HG02840 (cell line): ENCODE measurements at regions not wholly inside any gene's neighbourhood (a gene's known extent, or its start where the extent isn't known, plus 50 kb on each side); places are given as distances from the start of the nearest gene placed in this dataset.

Experiments
- ATAC-seq: cut with Tn5 transposase; IDR thresholded peaks from one replicate; pipeline ENCODE4 v1.9.1; 2021; ENCODE audit warnings: mild to moderate bottlenecking, moderate library complexity, moderate number of reproducible peaks; ENCODE audit not compliant: unreplicated experiment, low FRiP score

- no peak for ATAC-seq
Observed at GRCh38 chr20:40497899-40498691, 190.9 kb downstream of the MAFB start.

DNA sequence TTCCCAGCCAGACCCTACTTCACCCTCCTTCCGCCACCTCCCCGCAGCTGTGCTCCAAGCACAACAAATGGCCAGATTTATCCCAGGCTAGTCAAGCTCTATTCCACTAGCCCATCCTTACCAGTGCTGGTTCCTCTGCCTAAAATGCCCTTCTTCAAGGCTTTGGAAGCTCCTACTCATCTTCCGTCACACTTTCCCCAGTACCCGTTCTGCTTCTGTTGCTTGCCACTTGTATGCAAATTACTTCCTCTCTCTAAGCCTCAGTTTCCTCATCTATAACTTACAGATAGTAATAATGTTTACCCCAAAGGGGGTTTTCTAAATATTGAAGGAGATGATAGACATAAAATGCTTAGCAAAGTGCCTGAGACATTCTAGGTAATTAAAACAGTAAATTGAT lies 193.1 kb downstream of the MAFB start:
- no peak for ATAC-seq

- no peak for ATAC-seq
Observed at GRCh38 chr20:40494248-40494647, 194.8 kb downstream of the MAFB start.

GRCh38 chr20:40493549-40493948 lies 195.5 kb downstream of the MAFB start:
- no peak for ATAC-seq

DNA sequence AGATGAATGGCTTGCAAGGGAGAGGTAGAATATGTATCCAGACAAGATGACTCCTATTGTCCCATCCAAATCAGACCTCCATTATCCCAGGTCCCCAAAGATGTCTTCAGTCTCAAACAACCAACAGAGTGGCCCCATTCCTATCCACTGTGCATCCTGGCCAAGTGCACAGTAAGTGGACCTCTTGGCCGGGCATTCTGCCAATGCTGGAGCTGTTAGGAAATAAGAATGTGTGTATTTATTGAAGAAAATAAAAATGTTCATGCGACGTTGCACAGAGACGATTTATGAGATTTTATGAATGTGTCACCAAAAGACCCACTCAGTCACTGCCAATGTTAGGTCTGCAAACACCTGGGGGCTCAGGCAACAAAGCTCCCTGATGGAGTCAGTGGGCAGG lies 196.0 kb downstream of the MAFB start:
- no peak for ATAC-seq

GRCh38 chr20:40491009-40491590 lies 197.9 kb downstream of the MAFB start:
- no peak for ATAC-seq

DNA sequence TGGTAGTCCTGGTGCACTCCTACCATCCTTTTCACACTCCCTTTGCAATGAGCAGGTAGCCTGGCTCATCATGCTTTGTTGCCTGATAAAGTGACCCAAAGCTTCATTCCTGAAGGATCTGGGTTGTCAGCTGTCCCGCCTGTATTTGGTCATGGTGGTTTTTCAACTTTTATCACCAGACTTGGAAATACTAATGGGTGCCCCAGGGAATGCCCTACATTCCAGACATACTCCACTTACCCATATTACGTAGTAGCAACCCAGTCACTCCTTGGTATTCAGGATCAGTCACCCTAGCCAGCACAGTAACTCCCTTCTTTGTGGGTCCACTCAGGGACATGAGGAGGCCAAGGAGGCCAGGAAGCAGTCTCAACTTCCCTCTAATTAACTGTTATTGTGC lies 199.2 kb downstream of the MAFB start:
- ATAC-seq, result no peak

DNA sequence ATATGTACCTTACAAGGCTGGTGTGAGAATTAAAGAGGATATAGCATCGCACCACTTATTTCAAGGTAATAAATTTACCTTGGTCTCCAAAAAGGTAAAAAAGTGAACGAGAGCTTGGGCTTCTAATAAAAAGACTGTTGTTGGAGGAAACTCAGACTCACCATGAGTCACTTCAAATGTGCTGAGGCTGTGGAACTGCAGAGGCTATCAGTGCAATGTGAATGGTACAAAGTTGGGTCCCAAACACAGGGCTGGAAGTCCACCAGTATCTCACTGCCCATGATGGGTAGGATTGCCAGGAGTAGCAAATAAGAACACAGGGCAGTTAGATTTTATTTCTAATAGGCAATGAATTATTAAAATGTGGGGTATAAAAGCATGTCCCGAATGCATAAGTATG lies 200.6 kb downstream of the MAFB start:
- no peak for ATAC-seq

DNA sequence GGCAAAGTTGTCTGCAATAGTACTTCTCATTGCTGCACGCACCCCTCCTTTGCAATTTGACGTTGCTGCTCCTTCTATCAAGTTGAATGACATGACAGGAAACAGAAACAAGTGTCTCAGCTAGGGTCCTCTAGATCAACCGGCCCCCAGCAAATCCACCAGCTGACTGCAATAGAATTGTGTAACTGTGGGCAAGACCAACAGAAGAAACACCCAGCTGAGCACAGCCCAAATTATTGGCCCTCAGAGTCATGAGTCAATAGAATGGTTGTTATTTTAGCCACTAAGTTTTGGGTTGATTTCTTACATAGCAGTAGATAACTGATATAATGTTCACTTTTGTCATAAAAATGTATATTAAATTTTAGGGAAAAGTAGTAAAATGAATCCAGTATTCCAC lies 202.7 kb downstream of the MAFB start:
- ATAC-seq, result no peak

DNA sequence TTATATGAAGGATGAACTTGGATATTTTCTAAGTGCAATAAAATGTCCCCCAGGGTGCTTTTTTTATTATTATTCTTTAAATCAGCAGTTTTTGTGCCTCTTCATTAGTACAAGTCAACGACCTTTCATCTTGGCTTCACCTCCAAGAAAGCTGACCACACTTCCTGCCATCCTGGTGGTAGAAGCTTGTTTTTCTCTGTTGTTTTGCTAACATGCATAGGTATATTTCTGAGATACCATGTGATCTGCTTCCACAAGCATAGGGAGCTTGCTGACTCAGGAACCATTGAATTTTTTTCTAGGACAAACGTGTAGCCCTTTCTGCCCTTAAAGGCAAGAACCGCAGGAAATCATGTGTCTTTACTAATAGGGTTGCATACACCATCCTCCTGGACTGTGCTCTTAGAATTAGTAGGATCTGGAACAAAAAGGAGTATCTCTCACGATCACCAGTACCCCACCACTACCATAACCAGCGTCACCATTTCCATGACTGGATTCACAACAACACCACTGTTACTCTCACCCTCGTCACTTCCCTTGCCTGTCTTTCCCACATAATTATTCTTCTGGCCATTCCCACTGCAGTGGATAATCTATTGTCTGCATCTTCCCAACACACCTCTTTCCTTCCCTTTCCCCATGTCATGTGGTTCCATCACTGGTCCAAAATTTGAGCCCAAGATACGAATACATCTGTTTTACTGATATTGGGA lies 207.1 kb downstream of the MAFB start:
- ATAC-seq, result no peak

- no peak for ATAC-seq
Observed at GRCh38 chr20:40481337-40481736, 207.7 kb downstream of the MAFB start.

GRCh38 chr20:40477805-40478204 lies 211.2 kb downstream of the MAFB start:
- ATAC-seq, result no peak

GRCh38 chr20:40476461-40476860 lies 212.6 kb downstream of the MAFB start:
- ATAC-seq, result no peak

DNA sequence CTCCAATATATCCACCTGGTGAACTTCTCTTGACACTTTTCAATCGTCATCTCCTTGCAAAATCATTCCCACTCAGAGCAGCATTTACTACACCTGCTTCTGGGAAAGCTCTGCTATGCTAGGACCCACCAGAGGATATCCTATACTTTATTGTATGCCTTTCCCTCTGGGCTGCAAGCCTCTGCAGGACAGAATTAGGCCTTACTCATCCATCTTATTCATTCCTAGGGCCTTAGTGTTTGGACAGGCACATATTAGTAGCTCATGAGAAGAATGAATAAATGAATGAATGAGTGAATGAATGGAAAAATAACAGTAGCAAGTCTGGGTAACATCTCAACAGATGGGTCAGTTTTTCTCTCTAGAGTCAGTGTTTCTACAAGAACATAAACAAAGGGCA lies 216.1 kb downstream of the MAFB start:
- ATAC-seq, result no peak

DNA sequence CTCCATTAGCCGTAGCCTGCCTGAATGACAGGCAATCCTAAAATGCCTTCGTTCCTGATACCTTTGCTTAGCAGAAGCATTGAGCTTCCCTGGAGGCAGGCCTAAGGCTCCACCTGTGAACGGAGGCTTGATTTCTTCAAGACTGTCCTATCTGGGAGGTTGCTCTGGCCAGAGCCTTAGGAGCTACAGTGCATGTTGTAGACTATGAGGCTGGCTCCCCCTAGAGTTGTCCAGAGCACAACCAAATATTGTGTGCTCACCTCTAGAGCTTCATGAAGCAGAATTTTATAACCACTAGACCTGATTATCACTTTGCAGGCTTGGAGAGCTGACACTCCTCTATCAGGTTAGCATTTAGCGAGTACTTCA lies 217.8 kb downstream of the MAFB start:
- no peak for ATAC-seq

DNA sequence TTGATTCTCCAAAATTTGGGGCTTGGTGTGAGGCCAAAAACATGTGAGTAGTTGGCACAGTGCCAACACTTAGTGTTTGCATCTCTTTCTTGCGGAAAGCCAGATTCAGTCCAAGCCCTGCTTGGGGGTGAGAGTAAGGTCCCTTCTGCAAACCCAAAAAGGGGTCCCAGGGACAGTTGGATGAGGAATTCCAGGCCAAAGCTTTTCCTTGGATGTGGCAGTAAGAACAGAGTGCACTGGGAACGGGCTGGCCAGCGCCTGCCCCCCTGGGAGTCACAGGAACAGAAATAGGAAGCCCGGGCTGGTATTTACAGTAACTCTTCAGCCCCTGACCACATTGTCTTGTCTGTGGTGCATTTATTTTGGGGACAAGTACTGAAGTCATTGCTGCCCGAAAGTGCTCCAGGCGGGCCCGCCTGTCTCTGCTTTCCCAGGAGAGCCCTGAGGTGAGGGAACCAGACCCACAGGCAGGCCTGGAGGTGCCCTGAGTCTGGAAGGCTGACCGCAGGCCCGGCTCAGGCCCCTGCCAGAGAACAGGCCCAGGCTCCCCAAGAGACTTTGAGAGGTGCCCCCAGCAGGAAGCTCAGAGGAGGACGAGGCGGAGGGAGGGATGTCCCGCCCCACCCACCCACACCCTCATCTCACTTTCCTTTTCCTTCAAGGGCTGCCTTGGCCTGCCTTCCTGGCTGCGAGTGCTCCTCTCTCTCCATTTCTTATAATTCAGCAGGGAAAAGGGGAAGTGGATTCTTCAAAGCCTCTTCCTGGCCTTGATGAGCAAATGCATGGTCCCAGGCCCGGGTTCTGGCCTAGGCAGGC lies 218.4 kb downstream of the MAFB start:
- ATAC-seq, result no peak

- ATAC-seq, result no peak
Observed at GRCh38 chr20:40468759-40469158, 220.3 kb downstream of the MAFB start.

GRCh38 chr20:40467703-40468411 lies 221.2 kb downstream of the MAFB start:
- no peak for ATAC-seq

- ATAC-seq, result no peak
Observed at GRCh38 chr20:40467067-40467466, 222.0 kb downstream of the MAFB start.

DNA sequence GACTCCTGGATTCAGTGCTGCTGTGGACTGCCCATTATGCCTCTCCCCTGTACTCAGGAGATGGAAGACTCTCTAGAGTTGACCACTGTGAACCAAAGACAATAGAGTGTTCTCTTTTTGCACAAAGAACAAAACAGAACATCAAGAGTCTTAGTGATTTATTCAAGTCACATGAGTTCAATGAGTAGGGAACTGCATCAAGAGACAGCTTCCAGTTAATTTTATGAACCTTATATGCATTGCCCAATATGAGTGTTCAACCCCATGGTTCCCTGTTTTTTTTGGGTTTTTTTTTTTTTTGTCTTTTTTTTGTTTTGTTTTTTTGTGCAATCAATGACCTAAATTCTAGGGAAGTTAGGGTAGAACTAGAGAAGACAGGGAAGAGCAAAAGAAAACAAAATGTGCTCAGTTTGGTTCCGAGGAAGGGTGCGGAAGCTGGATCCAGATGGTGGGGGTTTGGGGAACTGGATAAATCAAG lies 224.3 kb downstream of the MAFB start:
- ATAC-seq, result no peak
